Urothelium cell line (cell line): ENCODE measurements at regions not wholly inside any gene's neighbourhood (a gene's known extent, or its start where the extent isn't known, plus 50 kb on each side); places are given as distances from the start of the nearest gene placed in this dataset.

Experiments
- DNase-seq: peaks from one replicate; pipeline ENCODE4 v3.0.0; 2011; ENCODE audit warnings: low spot score, mixed read lengths
- FAIRE-seq: peaks from 2 replicates; lab custom pipeline; 2011; peaks lifted over from hg19 to GRCh38; lab: Jason Lieb, UNC

DNA sequence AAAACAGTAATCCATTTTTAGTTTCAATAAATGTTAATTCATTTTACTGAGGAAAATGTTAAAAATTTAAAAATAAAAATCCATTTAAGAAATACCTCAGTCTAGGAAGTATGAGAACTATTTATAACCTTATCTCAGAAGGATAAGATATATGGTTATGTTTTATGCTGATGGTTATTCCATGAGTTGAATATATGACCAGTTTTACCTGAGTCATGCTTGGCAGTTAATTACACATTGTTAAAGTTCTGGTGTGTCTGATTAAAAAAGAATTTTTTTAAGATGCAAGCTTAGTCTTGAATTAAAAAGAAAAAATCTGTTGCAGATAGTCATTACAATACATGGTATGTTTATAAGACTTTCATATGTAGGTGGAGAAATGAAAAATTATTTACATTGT, 191.7 kb downstream of the ARL4A start:
- FAIRE-seq = no peak
- no peak for DNase-seq

DNA sequence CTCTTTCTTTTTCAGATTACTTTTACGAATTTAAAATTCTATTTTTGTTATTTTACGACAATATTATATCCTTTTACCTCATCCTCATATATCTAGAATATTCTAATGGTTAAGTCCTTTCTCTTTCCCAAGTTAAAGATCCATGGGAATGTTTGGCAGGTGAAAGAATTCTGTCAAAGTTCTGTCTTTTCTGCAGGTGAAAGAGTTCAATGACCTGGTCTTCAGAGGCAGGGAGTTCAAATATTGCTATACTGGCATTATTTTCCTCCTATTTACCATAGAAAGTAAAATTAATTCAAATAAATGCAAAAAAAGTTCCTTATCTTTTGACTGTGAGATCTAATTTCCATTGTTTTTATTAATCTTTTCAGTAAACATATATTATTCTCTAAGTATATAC, 194.3 kb downstream of the ARL4A start:
- DNase-seq (no peak), FAIRE-seq (no peak)

DNA sequence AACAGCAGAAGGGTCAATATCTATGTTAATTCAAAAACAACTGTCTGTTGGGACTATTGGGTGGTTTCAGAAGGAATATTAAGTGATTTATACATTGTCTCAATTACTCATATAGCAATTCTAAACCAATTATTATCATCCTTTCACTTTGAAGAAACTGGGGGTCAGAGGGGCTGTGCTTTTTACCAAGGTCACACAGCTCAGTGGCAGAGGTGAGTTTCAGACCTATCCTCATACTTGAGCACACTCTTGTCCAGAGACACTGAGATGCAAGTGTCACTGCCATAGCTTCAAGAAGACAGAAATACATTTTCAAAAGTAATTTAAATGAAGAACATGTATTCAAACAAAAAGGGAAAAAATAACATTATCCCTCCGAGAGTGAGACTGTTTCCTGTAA, 195.3 kb downstream of the ARL4A start:
- DNase-seq = no peak
- FAIRE-seq = no peak

DNA sequence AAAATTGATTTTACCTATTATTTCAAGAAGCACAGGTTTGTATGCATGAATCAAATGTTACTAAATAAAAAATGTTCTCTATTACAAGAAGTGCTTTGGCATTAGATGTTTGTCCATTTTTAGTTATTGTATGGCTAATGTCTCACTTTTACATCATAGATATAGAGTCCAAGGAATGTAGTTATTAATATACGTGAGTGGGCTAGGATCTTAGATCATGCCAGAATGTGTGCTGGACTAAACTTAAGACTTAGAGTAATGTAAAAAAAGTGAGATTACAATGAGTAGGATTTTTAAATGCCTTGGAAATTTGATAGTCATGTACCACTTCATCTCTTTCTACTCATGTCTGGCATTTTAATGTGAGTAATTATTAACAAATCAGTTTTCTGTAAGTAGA, 196.6 kb downstream of the ARL4A start:
- FAIRE-seq (no peak), DNase-seq (no peak)

DNA sequence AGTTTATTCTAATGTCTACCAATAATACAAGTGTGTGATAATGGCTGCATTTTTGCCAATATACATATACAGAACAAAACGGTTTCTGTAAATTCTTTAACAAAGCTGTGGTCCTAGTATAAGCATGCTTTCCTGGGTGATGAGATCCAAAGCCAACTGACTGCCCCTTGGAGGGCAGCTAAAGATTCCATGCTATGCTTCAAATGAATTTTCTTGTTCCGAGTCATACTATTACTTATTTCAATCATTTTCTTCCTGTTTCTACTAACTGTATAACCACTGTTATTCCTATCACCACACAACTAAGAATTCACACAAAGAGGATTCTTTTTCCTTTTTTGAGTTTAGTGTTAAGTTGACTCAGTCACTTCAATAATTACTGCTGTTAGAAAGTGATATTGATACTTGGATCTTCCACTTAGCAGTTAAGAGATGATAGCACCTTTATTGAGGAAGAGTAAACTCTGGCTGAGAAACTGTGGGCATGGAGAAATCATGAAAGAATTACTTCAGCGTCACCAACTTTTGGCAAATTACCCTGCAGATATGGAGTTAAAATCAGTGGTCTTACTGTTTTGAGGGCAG, 197.5 kb downstream of the ARL4A start:
- DNase-seq (no peak), FAIRE-seq (no peak)

DNA sequence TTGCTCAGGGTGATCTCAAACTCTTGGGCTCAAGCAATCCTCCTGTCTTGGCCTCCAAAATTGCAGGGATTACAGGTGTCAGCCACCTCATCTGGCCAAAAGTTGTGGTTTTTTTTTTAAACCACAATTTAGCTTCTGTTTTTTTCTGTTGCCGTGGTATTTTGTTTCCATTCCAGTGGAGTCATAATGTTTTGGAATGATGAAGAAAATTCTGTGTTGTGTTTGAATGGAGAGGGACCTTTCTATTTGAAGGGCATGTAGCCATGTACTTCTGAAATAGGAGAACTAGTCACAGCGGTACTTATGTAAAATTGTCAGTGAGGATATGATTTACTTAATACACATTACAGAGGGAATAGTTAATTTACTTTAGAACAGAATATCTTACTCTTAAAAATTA, 201.3 kb downstream of the ARL4A start:
- FAIRE-seq = no peak
- DNase-seq = peak; percentile 11

DNA sequence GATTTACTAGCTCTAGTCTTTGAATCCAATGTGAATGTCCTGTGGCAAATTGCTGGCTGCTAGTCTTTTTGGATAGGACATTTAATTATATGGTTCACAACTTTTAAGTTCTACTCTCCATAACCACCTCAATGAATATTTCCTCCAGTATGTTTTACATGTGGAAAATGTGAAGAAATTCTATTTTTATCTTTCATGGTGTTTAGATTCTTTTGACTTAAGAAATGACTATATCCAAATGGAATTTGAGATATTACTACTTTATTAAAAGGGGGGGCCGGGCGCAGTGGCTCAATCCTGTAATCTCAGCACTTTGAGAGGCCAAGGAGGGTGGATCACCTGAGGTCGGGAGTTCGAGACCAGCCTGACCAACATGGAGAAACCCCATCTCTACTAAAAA, 202.0 kb downstream of the ARL4A start:
- DNase-seq (no peak), FAIRE-seq (no peak)

DNA sequence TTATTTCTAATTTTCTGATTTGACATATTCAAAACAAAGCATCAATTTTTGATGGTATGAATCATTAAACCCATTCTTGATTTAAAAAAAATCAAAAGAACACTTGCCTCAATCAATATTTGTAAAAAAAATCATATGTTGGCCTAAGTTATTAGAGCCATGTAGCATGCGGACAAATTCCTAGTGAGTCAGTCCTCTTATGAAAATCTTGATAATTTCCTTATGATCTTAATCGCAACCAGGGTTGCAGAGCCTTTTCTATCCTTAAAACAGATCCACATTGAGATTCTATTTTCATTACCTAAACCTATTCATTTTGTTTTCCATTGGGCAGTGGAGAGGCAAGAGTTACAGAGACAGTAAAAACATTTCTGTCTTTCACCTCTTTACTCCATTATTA, 203.2 kb downstream of the ARL4A start:
- no peak for FAIRE-seq
- DNase-seq = no peak

DNA sequence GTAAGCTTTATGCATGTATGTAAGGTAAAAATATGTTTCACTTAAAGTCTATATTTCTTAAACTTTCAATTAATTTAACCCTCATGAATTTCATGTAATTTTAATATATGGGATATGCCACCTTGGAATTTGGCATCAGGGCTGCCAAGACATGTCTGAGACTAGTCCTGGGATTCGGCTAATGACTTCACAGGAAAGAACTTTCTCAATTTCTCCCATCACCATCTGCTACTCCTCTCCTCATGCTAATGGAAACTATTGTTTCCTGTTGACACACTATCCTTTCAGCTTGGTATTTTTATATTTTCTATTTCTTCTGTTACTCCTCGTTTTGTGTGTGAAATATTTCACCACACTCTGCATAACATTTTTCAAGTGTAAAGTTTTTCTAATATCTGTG, 205.9 kb downstream of the ARL4A start:
- no peak for DNase-seq

DNA sequence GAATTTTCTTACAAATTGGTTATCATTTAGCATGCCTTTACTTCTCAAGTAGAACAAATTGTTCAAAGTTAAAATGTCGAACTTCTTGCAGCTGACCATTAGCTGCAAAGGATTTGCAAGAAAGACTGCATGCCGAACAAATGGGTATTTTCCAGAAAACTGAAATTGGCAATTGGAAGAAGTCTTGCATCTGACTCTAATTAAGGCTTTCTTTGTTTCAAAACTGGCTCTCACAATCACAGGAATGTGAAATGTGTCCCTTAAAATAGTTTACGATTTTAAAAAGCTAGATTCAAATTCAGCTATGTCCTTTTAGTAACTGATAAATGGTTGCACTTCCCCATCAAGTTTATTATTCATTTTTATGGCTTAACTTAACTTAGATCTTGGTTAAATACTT, 207.9 kb downstream of the ARL4A start:
- FAIRE-seq (no peak), DNase-seq (no peak)

More for the DNA sequence above, 205.9 kb downstream of the ARL4A start:
- FAIRE-seq = no peak

DNA sequence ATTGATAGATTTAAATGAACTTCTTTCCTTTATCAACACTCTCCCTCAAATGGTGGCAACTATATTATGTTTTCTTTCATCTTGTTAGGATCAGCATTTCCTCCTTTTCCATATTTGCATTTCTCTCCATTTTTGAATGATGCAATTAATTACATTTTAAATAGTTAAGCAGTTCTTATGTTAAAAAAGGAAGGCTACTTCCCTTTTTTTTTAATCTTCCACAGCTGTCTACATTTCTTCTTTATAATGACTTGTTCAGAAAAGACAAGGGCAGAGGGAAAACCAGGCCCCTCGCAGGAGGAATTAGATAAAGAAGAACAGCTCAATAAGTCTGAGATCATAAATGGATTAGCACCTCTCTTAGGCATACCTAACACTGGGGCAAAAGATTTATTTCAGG, 208.9 kb downstream of the ARL4A start:
- no peak for DNase-seq
- no peak for FAIRE-seq

DNA sequence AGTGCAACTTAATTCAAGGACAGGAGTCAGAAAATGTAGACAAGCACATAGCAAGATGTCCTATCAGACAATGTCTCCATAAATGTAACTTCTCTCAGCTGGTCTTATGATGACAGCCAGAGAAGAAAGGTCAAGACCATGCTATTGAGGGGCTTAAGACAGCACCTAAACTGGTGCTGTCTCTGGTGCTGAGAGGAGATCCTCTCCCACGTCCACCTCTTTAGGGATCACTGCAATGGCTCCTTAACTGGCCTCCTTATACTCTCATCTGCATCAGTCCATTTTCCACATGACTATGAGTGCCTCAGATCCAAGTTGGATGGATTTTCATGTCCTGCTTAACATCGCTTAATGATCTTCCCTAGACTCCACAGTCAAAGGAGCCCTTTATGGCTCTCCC, 210.6 kb downstream of the ARL4A start:
- DNase-seq (no peak), FAIRE-seq (no peak)

DNA sequence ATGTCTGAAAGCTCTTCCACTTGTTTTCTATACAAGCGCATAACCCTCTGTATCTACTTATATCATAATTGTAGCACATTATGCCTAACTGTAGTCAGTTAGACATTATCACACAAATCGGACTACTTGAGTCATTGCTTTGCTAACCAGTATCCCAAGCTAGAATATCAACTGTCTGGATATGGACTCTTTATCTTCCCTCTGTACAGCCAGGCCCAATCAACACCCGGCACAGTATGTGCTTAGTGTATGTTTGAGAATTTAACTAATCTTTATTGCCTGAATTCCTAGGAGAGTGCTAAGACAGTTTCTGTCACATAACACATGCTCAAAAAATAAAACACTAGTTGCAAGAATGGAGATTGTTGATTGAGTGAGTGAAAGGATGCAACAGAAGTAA, 211.2 kb downstream of the ARL4A start:
- DNase-seq (no peak), FAIRE-seq (no peak)

DNA sequence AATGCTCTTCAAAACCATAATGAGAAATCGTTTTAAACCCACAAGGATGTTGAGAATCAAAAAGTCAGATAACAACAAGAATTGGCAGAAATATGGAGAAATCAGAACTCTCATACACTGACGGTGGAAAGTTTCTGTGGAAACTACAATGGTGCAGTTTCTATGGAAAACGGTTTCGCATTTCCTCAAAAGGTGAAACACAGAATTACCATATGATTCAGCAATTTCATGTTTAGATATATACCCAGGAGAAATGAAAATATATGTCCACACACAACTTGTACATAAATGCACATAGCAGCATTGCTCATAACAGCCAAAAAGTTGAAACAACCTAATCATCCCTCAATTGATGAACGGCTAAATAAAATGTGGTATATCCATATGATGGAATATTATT, 218.2 kb downstream of the ARL4A start:
- FAIRE-seq (no peak), DNase-seq (no peak)

DNA sequence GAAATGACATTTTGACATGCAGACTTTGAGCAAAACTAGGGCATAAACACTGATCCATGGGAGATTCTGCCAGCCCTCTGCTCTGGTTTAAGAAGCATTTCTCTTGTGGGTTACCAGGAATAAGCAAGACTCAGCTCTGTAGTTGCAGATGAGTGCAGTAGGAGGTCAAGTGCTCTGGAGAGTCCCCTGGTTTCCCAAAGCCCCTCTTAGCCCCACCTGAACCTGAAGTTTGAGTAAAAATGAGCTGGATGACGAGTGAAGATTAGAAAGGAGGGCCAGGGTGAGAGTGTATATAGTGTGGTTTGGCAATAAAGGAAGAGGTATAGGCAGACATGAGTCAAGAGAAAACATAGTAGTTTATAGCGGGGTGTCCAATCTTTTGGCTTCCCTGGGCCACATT, 220.3 kb downstream of the ARL4A start:
- no peak for FAIRE-seq
- no peak for DNase-seq

DNA sequence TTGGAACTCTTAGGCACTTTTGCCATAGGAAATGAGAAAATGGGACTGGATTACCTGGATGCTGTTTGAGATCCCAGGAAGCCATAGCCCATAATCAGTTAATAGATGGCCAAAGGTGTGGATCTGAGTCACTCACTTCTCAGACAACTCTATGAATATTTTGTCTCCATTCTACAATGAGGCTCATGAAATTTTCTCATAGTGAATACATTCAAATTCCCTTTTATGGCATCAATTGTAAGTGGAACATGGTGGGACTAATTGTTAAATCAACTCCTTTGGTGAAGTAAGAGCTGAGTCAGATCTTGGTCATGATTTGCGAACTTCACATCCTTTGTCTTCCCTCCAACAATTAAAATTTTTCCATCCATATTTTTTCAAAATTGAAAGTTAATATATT, 222.1 kb downstream of the ARL4A start:
- DNase-seq (no peak), FAIRE-seq (no peak)

DNA sequence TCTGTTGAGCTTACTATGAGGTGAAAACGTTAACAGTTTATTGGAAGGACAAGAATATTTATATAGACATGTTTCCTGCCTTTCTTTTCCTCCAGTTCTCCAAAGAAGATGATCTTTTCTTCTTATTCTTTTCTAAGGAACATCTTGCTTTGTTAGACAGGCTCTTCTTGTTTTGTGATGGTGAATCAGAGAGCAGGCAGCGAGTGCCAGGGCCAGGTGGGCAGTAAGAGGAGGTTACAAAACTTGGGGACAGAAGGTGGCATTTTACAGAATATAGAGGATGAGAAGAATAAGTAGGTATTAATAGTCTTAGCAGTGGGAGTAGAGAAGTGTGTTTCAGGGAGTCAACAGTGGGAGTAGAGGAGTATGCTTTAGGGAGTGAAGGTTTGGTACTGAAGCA, 223.6 kb downstream of the ARL4A start:
- DNase-seq (no peak), FAIRE-seq (no peak)

DNA sequence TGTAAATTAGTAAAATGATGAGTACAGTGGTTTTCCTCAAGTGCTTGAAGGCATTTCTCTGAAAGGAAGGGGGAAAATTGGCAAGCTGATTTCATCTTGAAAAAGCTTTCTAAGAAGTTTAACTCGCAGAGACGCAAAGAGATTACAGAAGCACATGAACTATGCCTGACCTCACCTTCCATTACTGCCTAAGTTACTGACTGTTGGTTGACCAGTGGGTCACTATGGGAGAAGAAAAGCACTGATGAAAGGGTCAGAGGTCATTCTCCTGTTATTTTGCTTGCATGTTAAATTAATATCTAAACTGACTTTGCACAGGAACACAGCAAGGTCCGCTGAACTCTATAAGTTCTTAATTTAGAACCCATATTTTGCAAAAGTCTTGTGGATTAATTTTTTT, 225.6 kb downstream of the ARL4A start:
- DNase-seq (no peak), FAIRE-seq (no peak)

DNA sequence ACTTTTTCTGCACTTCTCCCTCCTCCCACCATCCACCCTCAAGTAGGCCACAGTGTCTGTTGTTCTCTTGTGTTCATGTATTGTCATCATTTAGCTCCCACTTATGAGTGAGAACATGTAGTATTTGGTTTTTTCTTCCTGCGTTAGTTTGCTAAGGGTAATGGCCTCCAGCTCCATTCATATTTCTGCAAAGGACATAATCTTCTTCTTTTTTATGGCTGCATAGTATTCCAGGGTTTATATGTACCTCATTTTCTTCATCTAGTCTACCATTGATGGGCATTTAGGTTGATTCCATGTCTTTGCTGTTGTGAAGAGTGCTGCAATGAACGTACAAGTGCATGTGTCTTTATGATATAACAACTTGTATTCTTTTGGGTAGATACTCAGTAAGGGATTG, 230.4 kb downstream of the ARL4A start:
- FAIRE-seq (no peak), DNase-seq (no peak)

DNA sequence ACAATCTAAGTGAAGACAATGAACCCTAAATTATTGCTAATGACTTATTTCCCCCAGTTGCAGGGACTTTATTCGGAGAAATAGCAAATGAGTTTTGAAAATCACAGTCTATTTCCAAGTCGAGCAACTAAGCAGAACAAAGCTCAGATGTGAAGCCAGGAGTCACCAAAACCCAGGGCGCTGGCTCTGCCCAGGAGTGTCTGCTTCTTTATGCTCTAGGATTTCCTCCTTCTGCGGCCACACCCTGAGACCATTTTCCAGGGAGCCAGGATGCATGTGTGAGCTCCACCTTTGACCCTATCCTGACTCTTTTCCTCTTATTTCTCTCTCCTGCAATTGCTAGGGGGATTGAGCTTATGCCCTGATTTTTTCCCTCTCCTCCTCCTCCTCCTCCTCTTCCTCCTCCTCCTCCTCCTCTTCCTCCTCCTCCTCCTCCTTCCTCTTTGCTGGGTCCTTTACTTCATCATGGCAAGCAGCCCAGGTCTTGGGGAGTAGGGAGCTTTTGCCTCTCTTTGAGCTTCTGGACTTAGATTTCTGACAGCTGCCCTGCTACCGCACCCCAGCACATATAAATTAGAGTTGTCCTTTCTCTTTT, 234.4 kb downstream of the ARL4A start:
- FAIRE-seq (no peak), DNase-seq (no peak)

DNA sequence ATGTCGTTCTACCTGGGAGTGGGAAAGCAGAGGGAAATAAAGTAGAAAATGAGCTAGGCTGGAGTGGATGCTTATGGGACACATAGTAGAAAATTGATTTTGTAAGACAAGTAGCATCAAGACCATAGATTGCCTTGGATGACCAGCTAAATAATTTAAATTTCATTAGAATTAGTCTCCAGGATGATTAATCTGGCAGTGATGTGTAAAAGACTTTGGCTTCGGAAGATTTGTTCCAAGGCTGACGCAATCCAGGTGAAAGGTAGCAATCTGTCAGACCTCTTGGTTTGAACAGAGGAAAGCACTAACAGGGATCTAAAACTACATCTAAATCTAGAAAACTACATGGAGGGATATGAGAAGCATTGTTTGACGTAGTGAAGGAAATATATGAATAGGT, 236.5 kb downstream of the ARL4A start:
- no peak for DNase-seq
- no peak for FAIRE-seq

DNA sequence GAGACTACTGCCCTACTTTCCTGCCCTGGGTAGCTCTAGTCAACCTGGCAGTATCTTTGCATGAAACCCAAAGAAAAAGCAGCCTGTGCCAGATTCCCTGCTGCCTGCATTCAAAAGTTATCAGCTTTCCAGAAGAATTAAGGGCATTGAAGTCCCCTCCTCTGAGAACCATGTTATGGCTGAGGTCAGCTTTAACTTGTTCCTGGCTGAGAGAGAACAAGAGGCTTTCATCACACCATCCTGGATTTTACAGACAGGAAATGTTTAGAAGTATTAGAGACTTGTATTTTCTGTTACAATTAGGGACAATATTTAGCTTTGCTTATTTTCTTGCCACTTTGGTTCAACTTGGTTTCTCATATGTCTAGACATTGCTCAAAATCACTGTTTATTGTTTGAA, 238.8 kb downstream of the ARL4A start:
- no peak for FAIRE-seq
- DNase-seq = no peak
